Kidney (tissue), 13 donors: ENCODE measurements at regions not wholly inside any gene's neighbourhood (a gene's known extent, or its start where the extent isn't known, plus 50 kb on each side); places are given as distances from the start of the nearest gene placed in this dataset.
A peak's percentile ranks its signal among the peaks of the same experiment; 100 is the strongest.

Source experiments
- DNase-seq, 5 donors: peaks; one replicate each; pipeline ENCODE4 v3.0.0-alpha.2; 2013 to 2020
- FAIRE-seq: peaks from 2 replicates; lab custom pipeline; 2012; peaks lifted over from hg19 to GRCh38; lab: Jason Lieb, UNC
- H3K27ac ChIP-seq, 2 donors: one replicate each; pipeline ENCODE4 v1.7.0; 2013; ENCODE audit warnings: low read depth in 2 of 2, low read length in 2 of 2, inconsistent platforms in 1 of 2
- H3K27me3 ChIP-seq: one replicate; pipeline ENCODE4 v1.7.1; 2013; ENCODE audit warnings: low read length, inconsistent platforms; ENCODE audit not compliant: control insufficient read depth, insufficient read depth
- H3K36me3 ChIP-seq, 3 donors: one replicate each; pipeline versions ENCODE4 v1.7.0 to v1.7.1; 2013; ENCODE audit warnings: low read length in 3 of 3, control low read depth in 1 of 3, inconsistent platforms in 1 of 3; ENCODE audit not compliant: insufficient read depth in 3 of 3, control insufficient read depth in 2 of 3
- H3K4me1 ChIP-seq, 3 donors: one replicate each; pipeline versions ENCODE4 v1.7.0 to v1.7.1; 2013; ENCODE audit warnings: low read length in 3 of 3, inconsistent platforms in 1 of 3, low read depth in 1 of 3; ENCODE audit not compliant: control insufficient read depth in 2 of 3, insufficient read depth in 2 of 3
- H3K4me3 ChIP-seq, 3 donors: one replicate each; pipeline versions ENCODE4 v1.7.0 to v1.8.1; 2013; ENCODE audit warnings: low read length in 3 of 3, control low read depth in 1 of 3, inconsistent platforms in 1 of 3
- H3K9ac ChIP-seq, 3 donors: one replicate each; pipeline versions ENCODE4 v1.7.0 to v1.7.1; 2013; ENCODE audit warnings: low read length in 3 of 3, control low read depth in 1 of 3, inconsistent platforms in 1 of 3
- H3K9me3 ChIP-seq, 3 donors: one replicate each; pipeline versions ENCODE4 v1.7.0 to v1.7.1; 2013; ENCODE audit warnings: low read length in 3 of 3, control low read depth in 1 of 3, inconsistent platforms in 1 of 3; ENCODE audit not compliant: control insufficient read depth in 2 of 3, insufficient read depth in 1 of 3
- CTCF ChIP-seq: IDR thresholded peaks from 3 replicates; pipeline ENCODE4 v1.5.1; 2012; ENCODE audit warnings: mild to moderate bottlenecking, moderate library complexity, borderline replicate concordance; ENCODE audit not compliant: insufficient read depth; ENCODE audit errors: extremely low read depth
- intact Hi-C: fragments of 100-400 bp; cut with DNase I; formaldehyde crosslinking; loops from one replicate; pipeline ENCODE4 v1.11.1; 2022
- donor health status: control.
- donor health status: control.
- donor health status: control.
- donor health status: control.
- donor health status: control.
- donor health status: DM: yes; HTN: yes; CAD: no.
- donor health status: Normal renal cell carcinoma (clear cell type).

GRCh38 chr13:107644136-107644535 lies 571.2 kb downstream of the LIG4 start:
- H3K27me3 ChIP-seq: no peaks in the 10 kb centered on the region
- no peak overlapping the region for H3K4me3 ChIP-seq
- no peaks in the 10 kb centered on the region for H3K36me3 ChIP-seq
- H3K9me3 ChIP-seq: no peaks in the 10 kb centered on the region
- H3K9ac ChIP-seq: no peak overlapping the region
- no peak overlapping the region for H3K27ac ChIP-seq
- TF ChIP-seq CTCF: no peak
- intact Hi-C loops: no loop called here
- no peaks in the 10 kb centered on the region for H3K4me1 ChIP-seq
- FAIRE-seq (no peak), DNase-seq (no peak)

GRCh38 chr13:107643615-107644014 lies 571.7 kb downstream of the LIG4 start:
- intact Hi-C loops: no loop called here
- Histone ChIP-seq H3K9ac (no peak overlapping the region), H3K36me3 (no peaks in the 10 kb centered on the region), H3K27me3 (no peaks in the 10 kb centered on the region), H3K9me3 (no peaks in the 10 kb centered on the region), H3K27ac (no peak overlapping the region), H3K4me1 (no peaks in the 10 kb centered on the region), H3K4me3 (no peak overlapping the region)
- DNase-seq (no peak), FAIRE-seq (no peak)
- no peak for TF ChIP-seq CTCF

- Histone ChIP-seq H3K36me3 (no peaks in the 10 kb centered on the region), H3K9me3 (no peaks in the 10 kb centered on the region), H3K4me3 (no peak overlapping the region), H3K27me3 (no peaks in the 10 kb centered on the region), H3K4me1 (no peaks in the 10 kb centered on the region), H3K27ac (no peak overlapping the region), H3K9ac (no peak overlapping the region)
- intact Hi-C loops: no loop called here
- FAIRE-seq: no peak
- peak in 3 of 5 donors; percentile 30 to 58 (median 49) for DNase-seq
- no peak for TF ChIP-seq CTCF
Measured at GRCh38 chr13:107642831-107643230, 572.5 kb downstream of the LIG4 start.

GRCh38 chr13:107641574-107641973 lies 573.8 kb downstream of the LIG4 start:
- TF ChIP-seq CTCF: no peak
- Histone ChIP-seq H3K4me1 (no peaks in the 10 kb centered on the region), H3K36me3 (no peaks in the 10 kb centered on the region), H3K27me3 (no peaks in the 10 kb centered on the region), H3K9ac (no peak overlapping the region), H3K4me3 (no peak overlapping the region), H3K9me3 (no peaks in the 10 kb centered on the region), H3K27ac (no peak overlapping the region)
- FAIRE-seq: no peak
- DNase-seq: no peak
- intact Hi-C loops: no loop called here
